ENCODE measurements at regions not wholly inside any gene's neighbourhood (a gene's known extent, or its start where the extent isn't known, plus 50 kb on each side); places are given as distances from the start of the nearest gene placed in this dataset.

- H3K4me1 ChIP-seq (ENCODE audit: low read depth), result no peaks in the 10 kb centered on the region
- peak in 1 of 2 donors; percentile 3 for DNase-seq (ENCODE audit: low read depth in 1 of 2, low spot score in 1 of 2)
- H3K36me3 ChIP-seq, result no peaks in the 10 kb centered on the region
- no peak for TF ChIP-seq CTCF (IDR thresholded peaks at IDR 0.05; ENCODE audit: low read depth, low read length)
- no peaks in the 10 kb centered on the region for H3K9me3 ChIP-seq (ENCODE audit: low read depth)
- no peak overlapping the region for H3K27ac ChIP-seq
- H3K27me3 ChIP-seq, result no peaks in the 10 kb centered on the region
- no peak overlapping the region for H3K4me3 ChIP-seq
Observed at GRCh38 chr13:61286148-61286745, 129.4 kb downstream of the PCDH20 start.

GRCh38 chr13:61277586-61278276 lies 137.9 kb downstream of the PCDH20 start:
- H3K36me3 ChIP-seq, result no peaks in the 10 kb centered on the region
- H3K4me1 ChIP-seq (ENCODE audit: low read depth), result no peaks in the 10 kb centered on the region
- H3K4me3 ChIP-seq, result no peak overlapping the region
- no peak for DNase-seq (ENCODE audit: low read depth in 1 of 2, low spot score in 1 of 2)
- no peaks in the 10 kb centered on the region for H3K9me3 ChIP-seq (ENCODE audit: low read depth)
- H3K27me3 ChIP-seq, result no peaks in the 10 kb centered on the region
- no peak overlapping the region for H3K27ac ChIP-seq
- no peak for TF ChIP-seq CTCF (IDR thresholded peaks at IDR 0.05; ENCODE audit: low read depth, low read length)

- Histone ChIP-seq H3K4me1 (ENCODE audit: low read depth) (no peaks in the 10 kb centered on the region), H3K4me3 (no peak overlapping the region), H3K36me3 (no peaks in the 10 kb centered on the region), H3K27me3 (no peaks in the 10 kb centered on the region), H3K9me3 (ENCODE audit: low read depth) (no peaks in the 10 kb centered on the region), H3K27ac (no peak overlapping the region)
- TF ChIP-seq CTCF (IDR thresholded peaks at IDR 0.05; ENCODE audit: low read depth, low read length), result no peak
- DNase-seq (ENCODE audit: low read depth in 1 of 2, low spot score in 1 of 2), result no peak
Observed at GRCh38 chr13:61277088-61277487, 138.6 kb downstream of the PCDH20 start.

DNA sequence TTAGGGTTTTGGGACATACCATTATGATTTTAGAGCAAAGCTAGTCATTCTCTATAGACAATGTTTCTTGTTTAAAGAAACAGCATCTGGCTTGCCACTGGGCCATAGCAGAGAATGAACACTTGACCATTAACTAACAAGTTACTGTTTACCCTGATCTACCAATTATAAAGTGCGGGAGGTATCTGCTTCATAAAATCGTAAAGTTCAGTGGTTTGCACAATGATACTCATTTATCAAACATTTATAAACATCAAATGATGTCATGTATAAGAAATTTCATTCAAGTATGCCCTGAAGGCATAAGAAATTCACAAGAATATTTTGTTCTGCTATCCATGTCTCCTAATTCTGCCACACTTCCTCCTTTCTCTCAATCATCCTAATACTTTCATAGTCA lies 139.2 kb downstream of the PCDH20 start:
- TF ChIP-seq CTCF (IDR thresholded peaks at IDR 0.05; ENCODE audit: low read depth, low read length), result no peak
- Histone ChIP-seq H3K4me1 (ENCODE audit: low read depth) (no peaks in the 10 kb centered on the region), H3K27me3 (no peaks in the 10 kb centered on the region)

DNA sequence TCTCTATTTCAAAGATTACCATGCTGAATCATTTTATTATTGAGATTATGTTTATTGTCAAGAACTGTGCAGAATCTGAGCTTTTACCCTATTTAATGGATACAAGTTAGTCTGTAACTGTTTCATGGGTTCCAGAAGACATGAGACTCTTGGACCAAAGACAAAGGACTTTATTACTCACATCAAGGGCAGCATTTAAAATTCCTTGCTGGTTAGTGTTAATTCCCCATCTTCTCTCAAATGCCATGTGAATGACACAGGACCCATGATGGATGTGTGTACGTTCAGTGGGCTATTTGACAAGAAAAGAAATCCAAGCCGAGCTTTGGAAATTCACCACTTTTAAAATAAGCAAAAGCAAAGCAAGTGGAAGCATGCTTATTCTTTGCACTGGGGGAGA lies 139.9 kb downstream of the PCDH20 start:
- Histone ChIP-seq H3K27me3 (no peaks in the 10 kb centered on the region), H3K4me1 (ENCODE audit: low read depth) (no peaks in the 10 kb centered on the region), H3K36me3 (no peaks in the 10 kb centered on the region), H3K4me3 (no peak overlapping the region), H3K27ac (no peak overlapping the region), H3K9me3 (ENCODE audit: low read depth) (no peaks in the 10 kb centered on the region)
- TF ChIP-seq CTCF (IDR thresholded peaks at IDR 0.05; ENCODE audit: low read depth, low read length), result no peak
- no peak for DNase-seq (ENCODE audit: low read depth in 1 of 2, low spot score in 1 of 2)

More for the DNA sequence above, 139.2 kb downstream of the PCDH20 start:
- Histone ChIP-seq H3K9me3 (ENCODE audit: low read depth) (no peaks in the 10 kb centered on the region), H3K36me3 (no peaks in the 10 kb centered on the region), H3K4me3 (no peak overlapping the region), H3K27ac (no peak overlapping the region)
- DNase-seq (ENCODE audit: low read depth in 1 of 2, low spot score in 1 of 2), result no peak

Measured in cardiac muscle cell (in vitro differentiated cells and primary cell).